Neutrophil (primary cell): ENCODE measurements at regions not wholly inside any gene's neighbourhood (a gene's known extent, or its start where the extent isn't known, plus 50 kb on each side); places are given as distances from the start of the nearest gene placed in this dataset.

Source experiments
- H3K27ac ChIP-seq: fragments of 200-600 bp; sonication (generic); 2 replicates; pipeline ENCODE4 v1.5.1; 2016; ENCODE audit warnings: mild to moderate bottlenecking, moderate library complexity
- H3K27me3 ChIP-seq: fragments of 200-600 bp; sonication (generic); 2 replicates; pipeline ENCODE4 v1.6.0; 2016; ENCODE audit warnings: mild to moderate bottlenecking
- H3K36me3 ChIP-seq: fragments of 200-600 bp; sonication (generic); 2 replicates; pipeline ENCODE4 v1.5.1; 2017
- H3K4me1 ChIP-seq, 2 experiments: fragments of 200-600 bp in 1 of 2; sonication (generic) in 1 of 2; 1 replicate in 1 of 2; 2 replicates in 1 of 2; pipeline versions ENCODE4 v1.5.1 to v1.6.1; 2013 to 2016; ENCODE audit warnings: low read depth in 1 of 2, low read length in 1 of 2, mild to moderate bottlenecking in 1 of 2, moderate library complexity in 1 of 2; ENCODE audit not compliant: control insufficient read depth in 1 of 2, insufficient read depth in 1 of 2
- H3K4me3 ChIP-seq, 2 experiments: fragments of 200-600 bp in 1 of 2; sonication (generic) in 1 of 2; 1 replicate in 1 of 2; 2 replicates in 1 of 2; pipeline ENCODE4 v1.5.1; 2013 to 2016; ENCODE audit warnings: low read depth in 1 of 2, low read length in 1 of 2, mild to moderate bottlenecking in 1 of 2, moderate library complexity in 1 of 2
- H3K9me3 ChIP-seq: fragments of 200-600 bp; sonication (generic); 2 replicates; pipeline ENCODE4 v1.5.1; 2016
- CTCF ChIP-seq: fragments of 200-600 bp; sonication (generic); IDR thresholded peaks from 2 replicates; pipeline ENCODE4 v1.5.1; 2016; ENCODE audit warnings: antibody characterized with exemption

GRCh38 chr11:105520706-105521345 is 89.0 kb upstream of the GRIA4 start:
- TF ChIP-seq CTCF, result no peak
- H3K27me3 ChIP-seq, result no peaks in the 10 kb centered on the region
- H3K36me3 ChIP-seq, result no peaks in the 10 kb centered on the region
- H3K4me3 ChIP-seq, result no peak overlapping the region
- H3K4me1 ChIP-seq, result no peaks in the 10 kb centered on the region
- no peaks in the 10 kb centered on the region for H3K9me3 ChIP-seq
- H3K27ac ChIP-seq, result no peak overlapping the region

- Histone ChIP-seq H3K4me3 (no peak overlapping the region), H3K4me1 (no peaks in the 10 kb centered on the region), H3K9me3 (no peaks in the 10 kb centered on the region), H3K27me3 (no peaks in the 10 kb centered on the region), H3K36me3 (no peaks in the 10 kb centered on the region), H3K27ac (no peak overlapping the region)
- no peak for TF ChIP-seq CTCF
These were observed 102.2 kb upstream of the GRIA4 start for GRCh38 chr11:105507496-105508254.

GRCh38 chr11:105492010-105492409 is 117.9 kb upstream of the GRIA4 start:
- TF ChIP-seq CTCF, result no peak
- Histone ChIP-seq H3K36me3 (no peaks in the 10 kb centered on the region), H3K27ac (no peak overlapping the region), H3K27me3 (no peaks in the 10 kb centered on the region), H3K4me3 (no peak overlapping the region), H3K9me3 (no peaks in the 10 kb centered on the region), H3K4me1 (no peaks in the 10 kb centered on the region)

- H3K4me1 ChIP-seq, result no peaks in the 10 kb centered on the region
These were observed 118.5 kb upstream of the GRIA4 start for GRCh38 chr11:105491394-105491793.

GRCh38 chr11:105490333-105490732 is 119.5 kb upstream of the GRIA4 start:
- no peak for TF ChIP-seq CTCF
- Histone ChIP-seq H3K4me3 (no peak overlapping the region), H3K4me1 (no peaks in the 10 kb centered on the region), H3K27me3 (no peaks in the 10 kb centered on the region), H3K27ac (no peak overlapping the region), H3K36me3 (no peaks in the 10 kb centered on the region), H3K9me3 (no peaks in the 10 kb centered on the region)

More at GRCh38 chr11:105491394-105491793, 118.5 kb upstream of the GRIA4 start:
- H3K27ac ChIP-seq, result no peak overlapping the region
- no peaks in the 10 kb centered on the region for H3K27me3 ChIP-seq
- no peaks in the 10 kb centered on the region for H3K9me3 ChIP-seq
- no peak for TF ChIP-seq CTCF
- H3K36me3 ChIP-seq, result no peaks in the 10 kb centered on the region
- H3K4me3 ChIP-seq, result no peak overlapping the region
